ENCODE measurements at regions not wholly inside any gene's neighbourhood (a gene's known extent, or its start where the extent isn't known, plus 50 kb on each side); places are given as distances from the start of the nearest gene placed in this dataset.

- Histone ChIP-seq H3K4me1 (ENCODE audit: insufficient read depth, low read length) (peaks cover 43% of the 10 kb centered on the region), H3K27me3 (ENCODE audit: low read length) (no peaks in the 10 kb centered on the region), H4K20me1 (ENCODE audit: low read length) (no peaks in the 10 kb centered on the region), H3K27ac (ENCODE audit: low read length) (peak overlapping the region; percentile 65), H3K9ac (ENCODE audit: low read length) (no peak overlapping the region; the same call in 1 of the 2 replicates), H3K36me3 (ENCODE audit: low read depth, low read length) (no peaks in the 10 kb centered on the region), H3K4me3 (ENCODE audit: low read length) (no peak overlapping the region), H3K9me3 (ENCODE audit: low read length) (no peaks in the 10 kb centered on the region), H3K4me2 (ENCODE audit: low read length) (peak overlapping the region; percentile 19; the same call in 1 of the 2 replicates), H3K79me2 (ENCODE audit: low read length) (no peaks in the 10 kb centered on the region), H2AFZ (ENCODE audit: low read length) (no peak overlapping the region), H3K9me2 (replicated peaks; ENCODE audit: low read length) (no peaks in the 10 kb centered on the region), H3F3A (ENCODE audit: low read length, unreplicated experiment) (peaks cover 4% of the 10 kb centered on the region)
- no peak for TF ChIP-seq EZH2 (IDR thresholded peaks at IDR 0.05; ENCODE audit: low read length, unreplicated experiment)
- no peak for TF ChIP-seq CTCF (conservative IDR thresholded peaks at IDR 0.05; ENCODE audit: low read depth, low read length)
- no peak for TF ChIP-seq EZH2phosphoT487 (IDR thresholded peaks at IDR 0.05; ENCODE audit: borderline replicate concordance, low read length)
- BruUV-seq (replicated peaks) = no TSS peak
- CTCF ChIA-PET = no interaction called here
- intact Hi-C loops (cut with micrococcal nuclease) = loop anchor here (2.0 to 10.0 kb wide), 4 partner anchors 49 to 612 kb away; no protein-coding TSS in a partner anchor
- POLR2A ChIA-PET (ENCODE audit: unreplicated experiment) = no interaction called here
- ATAC-seq = peak; percentile 61
- peak; percentile 65 for DNase-seq
Observed at GRCh38 chr6:67679566-67680296, 955.4 kb upstream of the ADGRB3 start.

GRCh38 chr6:67676892-67677291 lies 958.2 kb upstream of the ADGRB3 start:
- no peaks in the 10 kb centered on the region for H3K79me2 ChIP-seq (ENCODE audit: low read length)
- peak overlapping the region; percentile 45; the same call in 1 of the 2 replicates for H3K27ac ChIP-seq (ENCODE audit: low read length)
- DNase-seq (peak; percentile 46), ATAC-seq (peak; percentile 68)
- H3K36me3 ChIP-seq (ENCODE audit: low read depth, low read length) = no peaks in the 10 kb centered on the region
- H2AFZ ChIP-seq (ENCODE audit: low read length) = no peak overlapping the region
- H3K27me3 ChIP-seq (ENCODE audit: low read length) = no peaks in the 10 kb centered on the region
- H3K9me2 ChIP-seq (replicated peaks; ENCODE audit: low read length) = no peaks in the 10 kb centered on the region
- H3K4me1 ChIP-seq (ENCODE audit: insufficient read depth, low read length) = peaks cover 32% of the 10 kb centered on the region
- no peak overlapping the region for H3K4me2 ChIP-seq (ENCODE audit: low read length)
- H3F3A ChIP-seq (ENCODE audit: low read length, unreplicated experiment) = peaks cover 4% of the 10 kb centered on the region
- no peaks in the 10 kb centered on the region for H4K20me1 ChIP-seq (ENCODE audit: low read length)
- ChIA-PET CTCF (no interaction called here), POLR2A (ENCODE audit: unreplicated experiment) (no interaction called here)
- no peak overlapping the region for H3K4me3 ChIP-seq (ENCODE audit: low read length)
- intact Hi-C loops (cut with micrococcal nuclease) = loop anchor here (5.0 to 10.0 kb wide), 3 partner anchors 135 to 610 kb away; no protein-coding TSS in a partner anchor
- 0 out of 2 replicates have a peak, but pooled peaks cover 3% of the 10 kb centered on the region for H3K9me3 ChIP-seq (ENCODE audit: low read length)
- no peak overlapping the region for H3K9ac ChIP-seq (ENCODE audit: low read length)
- no TSS peak for BruUV-seq (replicated peaks)
- TF ChIP-seq EZH2phosphoT487 (IDR thresholded peaks at IDR 0.05; ENCODE audit: borderline replicate concordance, low read length) = no peak
- no peak for TF ChIP-seq CTCF (conservative IDR thresholded peaks at IDR 0.05; ENCODE audit: low read depth, low read length)
- no peak for TF ChIP-seq EZH2 (IDR thresholded peaks at IDR 0.05; ENCODE audit: low read length, unreplicated experiment)
